ENCODE measurements at regions not wholly inside any gene's neighbourhood (a gene's known extent, or its start where the extent isn't known, plus 50 kb on each side); places are given as distances from the start of the nearest gene placed in this dataset.

DNA sequence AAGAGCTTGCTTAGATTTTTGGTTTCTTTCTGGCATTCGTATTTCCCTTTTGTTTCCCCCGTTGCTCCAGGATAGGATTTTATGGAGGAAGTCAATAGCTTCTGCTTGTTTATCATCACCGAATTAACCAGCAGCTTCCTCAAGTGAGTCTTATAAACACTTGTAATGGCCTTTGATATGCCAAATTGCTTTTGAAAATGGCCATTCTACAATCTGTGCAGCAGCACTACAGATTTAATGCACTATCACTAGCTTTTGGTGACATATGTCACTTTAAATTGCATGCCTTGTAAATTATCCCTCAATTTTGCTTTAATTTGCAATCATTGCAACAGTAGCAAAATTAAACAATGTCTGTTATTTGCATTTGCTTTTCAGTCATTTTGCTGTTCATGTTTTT is 774.7 kb downstream of the METTL4 start:
- H3K27me3 ChIP-seq (ENCODE audit: insufficient read depth, low read depth, severe bottlenecking), result no peaks in the 10 kb centered on the region
- no peak overlapping the region for H3K27ac ChIP-seq
- H3K9me3 ChIP-seq (ENCODE audit: severe bottlenecking), result no peaks in the 10 kb centered on the region
- TF ChIP-seq, protein P1, sequence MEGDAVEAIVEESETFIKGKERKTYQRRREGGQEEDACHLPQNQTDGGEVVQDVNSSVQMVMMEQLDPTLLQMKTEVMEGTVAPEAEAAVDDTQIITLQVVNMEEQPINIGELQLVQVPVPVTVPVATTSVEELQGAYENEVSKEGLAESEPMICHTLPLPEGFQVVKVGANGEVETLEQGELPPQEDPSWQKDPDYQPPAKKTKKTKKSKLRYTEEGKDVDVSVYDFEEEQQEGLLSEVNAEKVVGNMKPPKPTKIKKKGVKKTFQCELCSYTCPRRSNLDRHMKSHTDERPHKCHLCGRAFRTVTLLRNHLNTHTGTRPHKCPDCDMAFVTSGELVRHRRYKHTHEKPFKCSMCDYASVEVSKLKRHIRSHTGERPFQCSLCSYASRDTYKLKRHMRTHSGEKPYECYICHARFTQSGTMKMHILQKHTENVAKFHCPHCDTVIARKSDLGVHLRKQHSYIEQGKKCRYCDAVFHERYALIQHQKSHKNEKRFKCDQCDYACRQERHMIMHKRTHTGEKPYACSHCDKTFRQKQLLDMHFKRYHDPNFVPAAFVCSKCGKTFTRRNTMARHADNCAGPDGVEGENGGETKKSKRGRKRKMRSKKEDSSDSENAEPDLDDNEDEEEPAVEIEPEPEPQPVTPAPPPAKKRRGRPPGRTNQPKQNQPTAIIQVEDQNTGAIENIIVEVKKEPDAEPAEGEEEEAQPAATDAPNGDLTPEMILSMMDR (IDR thresholded peaks at IDR 0.05; ENCODE audit: low read depth, low read length), result no peak
- H3K36me3 ChIP-seq, result no peaks in the 10 kb centered on the region
- DNase-seq, result no peak
- H3K4me3 ChIP-seq (ENCODE audit: low read depth, low read length), result no peak overlapping the region

DNA sequence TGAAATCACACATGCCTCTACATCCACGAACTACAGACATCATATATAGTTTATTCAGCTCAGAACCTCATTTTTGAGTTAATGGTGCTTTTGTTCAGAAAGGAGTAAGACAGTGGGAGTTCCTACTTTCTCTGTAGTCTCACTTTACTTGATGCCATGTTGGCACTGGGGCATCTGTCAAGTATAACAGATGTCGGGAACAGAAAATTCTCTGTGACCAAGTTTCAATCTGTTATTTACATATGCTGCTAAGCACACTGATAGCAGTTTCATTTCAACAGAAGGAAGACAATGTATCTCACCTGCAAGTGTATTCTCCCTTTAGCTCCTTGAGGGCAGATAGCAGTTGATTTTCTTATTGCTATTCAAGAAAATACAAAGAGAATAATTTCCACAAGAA is 774.1 kb downstream of the METTL4 start:
- no peaks in the 10 kb centered on the region for H3K36me3 ChIP-seq
- no peaks in the 10 kb centered on the region for H3K9me3 ChIP-seq (ENCODE audit: severe bottlenecking)
- no peaks in the 10 kb centered on the region for H3K27me3 ChIP-seq (ENCODE audit: insufficient read depth, low read depth, severe bottlenecking)
- DNase-seq, result no peak
- no peak overlapping the region for H3K27ac ChIP-seq
- TF ChIP-seq, protein P1 (IDR thresholded peaks at IDR 0.05; ENCODE audit: low read depth, low read length), result no peak
- no peak overlapping the region for H3K4me3 ChIP-seq (ENCODE audit: low read depth, low read length)

DNA sequence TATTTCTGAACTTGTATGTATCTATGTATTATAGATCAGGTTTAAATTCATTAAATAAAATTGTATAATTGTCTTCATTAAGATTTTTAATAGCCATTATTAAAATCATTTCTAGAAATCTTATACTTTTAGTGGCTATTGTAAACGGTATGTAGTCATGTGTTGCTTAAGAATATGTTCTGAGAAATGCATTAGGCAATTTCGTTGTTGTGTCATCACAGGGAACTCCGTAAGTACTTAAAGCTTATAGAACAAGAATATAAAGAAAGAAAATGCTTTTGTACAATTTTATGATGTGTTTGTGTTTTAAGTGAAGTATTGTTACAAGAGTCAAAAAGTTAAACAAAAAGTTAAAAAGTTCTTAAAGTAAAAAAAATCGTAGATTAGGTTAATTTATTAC is 765.8 kb downstream of the METTL4 start:
- Histone ChIP-seq H3K4me3 (ENCODE audit: low read depth, low read length) (no peak overlapping the region), H3K9me3 (ENCODE audit: severe bottlenecking) (no peaks in the 10 kb centered on the region), H3K27me3 (ENCODE audit: insufficient read depth, low read depth, severe bottlenecking) (no peaks in the 10 kb centered on the region), H3K36me3 (no peaks in the 10 kb centered on the region), H3K27ac (no peak overlapping the region)
- no peak for DNase-seq
- TF ChIP-seq, protein P1 (IDR thresholded peaks at IDR 0.05; ENCODE audit: low read depth, low read length), result no peak

DNA sequence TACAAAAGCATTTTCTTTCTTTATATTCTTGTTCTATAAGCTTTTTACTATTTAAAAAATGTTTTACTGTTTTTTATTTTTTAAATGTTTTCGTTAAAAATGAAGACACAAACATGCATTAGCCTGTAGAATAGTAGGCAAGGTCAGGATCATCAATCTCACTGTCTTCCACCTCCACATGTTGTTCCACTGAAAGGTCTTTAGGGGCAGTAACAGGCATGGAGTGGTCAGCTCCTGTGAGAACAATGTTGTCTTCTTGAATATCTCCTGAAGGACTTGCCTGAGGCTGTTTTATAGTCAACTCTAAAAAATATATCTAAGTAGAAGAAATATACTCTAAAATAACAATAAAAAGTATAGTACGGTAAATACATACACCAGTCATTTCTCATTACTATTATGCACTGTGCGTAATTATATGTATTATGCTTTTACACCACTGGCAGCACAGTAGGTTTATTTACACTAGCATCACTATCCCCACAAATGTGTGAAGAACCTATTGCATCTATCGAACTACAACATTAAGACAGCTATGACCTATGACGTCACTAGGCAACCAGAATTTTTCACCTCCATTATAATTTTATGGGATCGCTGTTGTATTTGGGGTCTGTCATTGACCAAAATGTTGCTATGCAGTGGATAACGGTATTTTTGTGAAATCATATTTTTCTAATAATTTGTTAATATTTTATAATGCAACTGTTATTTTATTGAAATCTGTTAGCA is 764.3 kb downstream of the METTL4 start:
- Histone ChIP-seq H3K4me3 (ENCODE audit: low read depth, low read length) (no peak overlapping the region), H3K27ac (no peak overlapping the region), H3K27me3 (ENCODE audit: insufficient read depth, low read depth, severe bottlenecking) (no peaks in the 10 kb centered on the region), H3K9me3 (ENCODE audit: severe bottlenecking) (no peaks in the 10 kb centered on the region), H3K36me3 (no peaks in the 10 kb centered on the region)
- no peak for DNase-seq
- TF ChIP-seq, protein P1 (IDR thresholded peaks at IDR 0.05; ENCODE audit: low read depth, low read length), result peak; percentile 17; the same call in 1 of the 2 replicates

DNA sequence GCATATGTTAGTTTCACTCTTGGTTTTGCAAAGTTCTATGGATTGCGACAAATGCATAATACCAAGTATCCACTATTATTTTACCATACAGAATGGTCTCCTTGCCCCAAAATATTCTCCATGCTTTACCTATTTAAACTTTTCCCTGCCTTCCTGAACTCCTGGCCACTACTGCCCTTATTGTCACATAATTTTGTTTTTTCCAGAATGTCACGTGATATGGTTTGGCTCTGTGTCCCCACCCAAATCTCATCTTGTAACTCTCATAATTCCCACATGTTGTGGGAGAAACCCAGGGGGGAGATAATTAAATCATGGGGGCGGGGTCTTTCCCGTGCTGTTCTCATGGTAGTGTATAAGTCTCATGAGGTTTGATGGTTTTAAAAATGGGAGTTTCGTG is 760.0 kb downstream of the METTL4 start:
- H3K36me3 ChIP-seq, result no peaks in the 10 kb centered on the region
- H3K27me3 ChIP-seq (ENCODE audit: insufficient read depth, low read depth, severe bottlenecking), result no peaks in the 10 kb centered on the region
- TF ChIP-seq, protein P1 (IDR thresholded peaks at IDR 0.05; ENCODE audit: low read depth, low read length), result no peak
- no peaks in the 10 kb centered on the region for H3K9me3 ChIP-seq (ENCODE audit: severe bottlenecking)
- H3K4me3 ChIP-seq (ENCODE audit: low read depth, low read length), result no peak overlapping the region
- H3K27ac ChIP-seq, result no peak overlapping the region
- no peak for DNase-seq

DNA sequence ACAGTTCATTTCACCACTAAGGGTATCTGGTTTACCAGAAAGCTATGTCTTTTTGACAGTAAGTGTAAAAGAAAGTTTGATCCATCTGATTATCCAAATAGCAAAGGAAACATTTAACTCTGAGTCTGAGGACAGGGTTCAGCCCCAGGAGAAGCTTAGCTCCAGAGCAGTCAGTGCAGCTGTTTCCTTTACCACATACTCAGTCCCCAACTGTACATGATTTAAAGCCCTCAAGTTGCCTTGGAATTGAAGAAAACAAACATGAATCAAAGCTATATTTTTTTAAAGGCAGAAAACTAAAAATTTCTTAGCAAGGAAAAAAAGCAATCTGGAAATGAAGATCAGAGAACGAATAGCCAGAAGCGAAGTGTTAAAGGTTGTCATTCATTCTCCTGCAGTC is 746.0 kb downstream of the METTL4 start:
- TF ChIP-seq, protein P1 (IDR thresholded peaks at IDR 0.05; ENCODE audit: low read depth, low read length), result no peak
- Histone ChIP-seq H3K27me3 (ENCODE audit: insufficient read depth, low read depth, severe bottlenecking) (no peaks in the 10 kb centered on the region), H3K36me3 (no peaks in the 10 kb centered on the region), H3K27ac (no peak overlapping the region), H3K4me3 (ENCODE audit: low read depth, low read length) (no peak overlapping the region), H3K9me3 (ENCODE audit: severe bottlenecking) (no peaks in the 10 kb centered on the region)
- peak; percentile 39 for DNase-seq
